ENCODE measurements at regions not wholly inside any gene's neighbourhood (a gene's known extent, or its start where the extent isn't known, plus 50 kb on each side); places are given as distances from the start of the nearest gene placed in this dataset.
"Not testable (repeated sequence)": the region's sequence is repeated elsewhere in the genome, so short reads cannot be mapped to it uniquely, and the experiment has no call there.

- intact Hi-C loops (cut with micrococcal nuclease; ENCODE audit: unreplicated experiment): no loop called here
- Histone ChIP-seq H3K9me2 (ENCODE audit: insufficient read depth, low read length) (no peaks in the 10 kb centered on the region), H3K27ac (ENCODE audit: low read depth, low read length, poor library complexity, severe bottlenecking) (no peak overlapping the region), H3K36me3 (ENCODE audit: insufficient read depth, low read length) (no peaks in the 10 kb centered on the region), H3K4me3 (ENCODE audit: low read depth, low read length, poor library complexity, severe bottlenecking) (no peak overlapping the region), H3K4me1 (ENCODE audit: insufficient read depth, low read length, poor library complexity, severe bottlenecking) (no peaks in the 10 kb centered on the region), H2AFZ (ENCODE audit: low read length) (no peak overlapping the region), H3K9me3 (ENCODE audit: low read length) (no peaks in the 10 kb centered on the region), H4K20me1 (ENCODE audit: insufficient read depth, low read length) (no peaks in the 10 kb centered on the region), H3K79me2 (ENCODE audit: insufficient read depth, low read depth, low read length) (no peaks in the 10 kb centered on the region), H3K4me2 (ENCODE audit: low read length) (no peak overlapping the region)
- no peak for DNase-seq (ENCODE audit: low spot score)
- POLR2A ChIA-PET: no interaction called here
- TF ChIP-seq CTCF (conservative IDR thresholded peaks at IDR 0.05; ENCODE audit: low read length) (no peak), EZH2phosphoT487 (IDR thresholded peaks at IDR 0.05; ENCODE audit: borderline replicate concordance, low read depth, low read length) (no peak)
- BruUV-seq (replicated peaks): no TSS peak
- CTCF ChIA-PET (ENCODE audit: unreplicated experiment): no interaction called here
Measured at GRCh38 chr1:238331557-238331956, 440.8 kb upstream of the ZP4 start.

- intact Hi-C loops (cut with micrococcal nuclease; ENCODE audit: unreplicated experiment): no loop called here
- no peaks in the 10 kb centered on the region for H3K36me3 ChIP-seq (ENCODE audit: insufficient read depth, low read length)
- BruUV-seq (replicated peaks): no TSS peak
- H3K9me3 ChIP-seq (ENCODE audit: low read length): no peaks in the 10 kb centered on the region
- no peak overlapping the region for H3K27ac ChIP-seq (ENCODE audit: low read depth, low read length, poor library complexity, severe bottlenecking)
- no peaks in the 10 kb centered on the region for H4K20me1 ChIP-seq (ENCODE audit: insufficient read depth, low read length)
- ChIA-PET CTCF (ENCODE audit: unreplicated experiment) (no interaction called here), POLR2A (interaction anchor here (0.6 kb wide), 1 partner anchor 135 kb away, joined by 3 read pairs; no protein-coding TSS in a partner anchor)
- no peak for TF ChIP-seq EZH2phosphoT487 (IDR thresholded peaks at IDR 0.05; ENCODE audit: borderline replicate concordance, low read depth, low read length)
- TF ChIP-seq CTCF (conservative IDR thresholded peaks at IDR 0.05; ENCODE audit: low read length): no peak
- H3K4me1 ChIP-seq (ENCODE audit: insufficient read depth, low read length, poor library complexity, severe bottlenecking): no peaks in the 10 kb centered on the region
- H3K4me3 ChIP-seq (ENCODE audit: low read depth, low read length, poor library complexity, severe bottlenecking): no peak overlapping the region
- no peaks in the 10 kb centered on the region for H3K79me2 ChIP-seq (ENCODE audit: insufficient read depth, low read depth, low read length)
- no peaks in the 10 kb centered on the region for H3K9me2 ChIP-seq (ENCODE audit: insufficient read depth, low read length)
- DNase-seq (ENCODE audit: low spot score): no peak
- H2AFZ ChIP-seq (ENCODE audit: low read length): no peak overlapping the region
- no peak overlapping the region for H3K4me2 ChIP-seq (ENCODE audit: low read length)
Measured at GRCh38 chr1:238329671-238330070, 438.9 kb upstream of the ZP4 start.

- H3K36me3 ChIP-seq (ENCODE audit: insufficient read depth, low read length); H3K4me1 ChIP-seq (ENCODE audit: insufficient read depth, low read length, poor library complexity, severe bottlenecking); H3K4me3 ChIP-seq (ENCODE audit: low read depth, low read length, poor library complexity, severe bottlenecking); H3K9me2 ChIP-seq (ENCODE audit: insufficient read depth, low read length); CTCF ChIA-PET (ENCODE audit: unreplicated experiment); H2AFZ ChIP-seq (ENCODE audit: low read length); H3K27ac ChIP-seq (ENCODE audit: low read depth, low read length, poor library complexity, severe bottlenecking); H3K79me2 ChIP-seq (ENCODE audit: insufficient read depth, low read depth, low read length); POLR2A ChIA-PET; H4K20me1 ChIP-seq (ENCODE audit: insufficient read depth, low read length); H3K9me3 ChIP-seq (ENCODE audit: low read length); intact Hi-C loops (cut with micrococcal nuclease; ENCODE audit: unreplicated experiment); H3K4me2 ChIP-seq (ENCODE audit: low read length); BruUV-seq (replicated peaks); DNase-seq (ENCODE audit: low spot score): not testable (repeated sequence)
Measured at GRCh38 chr1:238327033-238327432, 436.3 kb upstream of the ZP4 start.

DNA sequence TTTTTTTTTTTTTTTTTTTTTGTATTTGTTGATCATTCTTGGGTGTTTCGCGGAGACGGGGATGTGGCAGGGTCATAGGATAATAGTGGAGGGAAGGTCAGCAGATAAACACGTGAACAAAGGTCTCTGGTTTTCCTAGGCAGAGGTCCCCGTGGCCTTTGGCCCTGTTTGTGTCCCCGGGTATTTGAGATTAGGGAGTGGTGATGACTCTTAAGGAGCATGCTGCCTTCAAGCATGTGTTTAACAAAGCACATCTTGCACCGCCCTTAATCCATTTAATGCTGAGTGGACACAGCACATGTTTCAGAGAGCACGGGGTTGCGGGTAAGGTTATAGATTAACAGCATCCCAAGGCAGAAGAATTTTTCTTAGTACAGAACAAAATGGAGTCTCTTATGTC is 435.8 kb upstream of the ZP4 start:
- BruUV-seq (replicated peaks): not testable (repeated sequence)

More for the DNA sequence above, 435.8 kb upstream of the ZP4 start:
- DNase-seq (ENCODE audit: low spot score); intact Hi-C loops (cut with micrococcal nuclease; ENCODE audit: unreplicated experiment); POLR2A ChIA-PET; H3K4me1 ChIP-seq (ENCODE audit: insufficient read depth, low read length, poor library complexity, severe bottlenecking); H3K79me2 ChIP-seq (ENCODE audit: insufficient read depth, low read depth, low read length); H3K36me3 ChIP-seq (ENCODE audit: insufficient read depth, low read length); H3K4me3 ChIP-seq (ENCODE audit: low read depth, low read length, poor library complexity, severe bottlenecking); H3K9me3 ChIP-seq (ENCODE audit: low read length); H3K4me2 ChIP-seq (ENCODE audit: low read length); H4K20me1 ChIP-seq (ENCODE audit: insufficient read depth, low read length); H3K9me2 ChIP-seq (ENCODE audit: insufficient read depth, low read length); CTCF ChIA-PET (ENCODE audit: unreplicated experiment); H2AFZ ChIP-seq (ENCODE audit: low read length); H3K27ac ChIP-seq (ENCODE audit: low read depth, low read length, poor library complexity, severe bottlenecking): not testable (repeated sequence)

Data from OCI-LY7 (cell line).